Small intestine (tissue), 7 donors: ENCODE measurements at regions not wholly inside any gene's neighbourhood (a gene's known extent, or its start where the extent isn't known, plus 50 kb on each side); places are given as distances from the start of the nearest gene placed in this dataset.

ENCODE experiments used
- DNase-seq, 2 donors: peaks; one replicate each; pipeline versions ENCODE4 v3.0.0 to v3.0.0-alpha.2; 2013
- FAIRE-seq: peaks from 2 replicates; lab custom pipeline; 2012; peaks lifted over from hg19 to GRCh38; lab: Jason Lieb, UNC
- H3K27ac ChIP-seq, 3 donors: one replicate each; pipeline ENCODE4 v1.5.1; 2013; ENCODE audit warnings: low read length in 2 of 3, mild to moderate bottlenecking in 2 of 3, control low read depth in 1 of 3, inconsistent platforms in 1 of 3, low read depth in 1 of 3, moderate library complexity in 1 of 3
- H3K27me3 ChIP-seq, 3 donors: one replicate each; pipeline ENCODE4 v1.6.1; 2013; ENCODE audit warnings: low read length in 3 of 3, inconsistent platforms in 1 of 3; ENCODE audit not compliant: control insufficient read depth in 3 of 3, insufficient read depth in 3 of 3
- H3K36me3 ChIP-seq, 3 donors: one replicate each; pipeline ENCODE4 v1.6.1; 2013; ENCODE audit warnings: low read length in 3 of 3, inconsistent platforms in 1 of 3, low read depth in 1 of 3, mild to moderate bottlenecking in 1 of 3, moderate library complexity in 1 of 3; ENCODE audit not compliant: control insufficient read depth in 3 of 3, insufficient read depth in 2 of 3
- H3K4me1 ChIP-seq, 3 donors: one replicate each; pipeline ENCODE4 v1.6.1; 2013; ENCODE audit warnings: low read length in 2 of 3, inconsistent platforms in 1 of 3, low read depth in 1 of 3, mild to moderate bottlenecking in 1 of 3, moderate library complexity in 1 of 3; ENCODE audit not compliant: control insufficient read depth in 3 of 3, insufficient read depth in 2 of 3
- H3K4me3 ChIP-seq, 3 donors: one replicate each; pipeline ENCODE4 v1.5.1; 2013; ENCODE audit warnings: low read length in 3 of 3, control low read depth in 1 of 3, inconsistent platforms in 1 of 3, low read depth in 1 of 3, mild to moderate bottlenecking in 1 of 3, moderate library complexity in 1 of 3
- H3K9me3 ChIP-seq, 2 donors: one replicate each; pipeline ENCODE4 v1.6.1; 2013; ENCODE audit warnings: low read depth in 1 of 2, low read length in 1 of 2; ENCODE audit not compliant: control insufficient read depth in 2 of 2, insufficient read depth in 1 of 2
- WGBS, 3 donors: extraction: QIAGEN DNeasy Blood & Tissue Kit; methylation state at CpG; one replicate each; pipeline ENCODE4 v1.1.7; 2013; 5-methylcytosine and 5-hydroxymethylcytosine counted together
- donor health status: healthy with polysubstance abuse.
- donor health status: control.
- donor health status: control.
- donor health status: Bipolar disorder and iron deficiency.
- donor health status: healthy.

DNA sequence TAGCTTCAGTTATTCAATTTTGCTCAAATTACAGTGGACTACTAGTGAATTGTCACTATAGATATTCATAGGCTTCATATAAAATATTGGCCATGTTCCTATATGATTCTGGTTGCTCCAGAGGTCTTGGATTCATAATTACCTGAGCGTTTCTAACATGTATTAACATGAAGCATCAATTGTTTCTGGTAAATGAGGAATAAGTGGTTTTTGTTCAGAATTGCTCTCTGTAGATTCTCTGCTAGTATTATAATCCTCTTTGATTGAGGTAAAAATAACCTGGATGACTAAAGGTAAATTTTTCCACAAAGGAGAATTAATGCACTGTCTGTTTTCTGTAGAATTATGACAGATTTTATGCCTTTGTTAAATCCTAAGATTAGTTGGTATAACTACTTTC, 258.1 kb upstream of the CNTN6 start:
- no peak for DNase-seq
- H3K36me3 ChIP-seq = no peaks in the 10 kb centered on the region
- no peak for FAIRE-seq
- H3K27ac ChIP-seq = no peak overlapping the region
- H3K4me3 ChIP-seq = no peak overlapping the region
- H3K4me1 ChIP-seq = no peaks in the 10 kb centered on the region
- peaks cover 3 to 7% of the 10 kb centered on the region in 2 donors for H3K9me3 ChIP-seq
- H3K27me3 ChIP-seq = no peaks in the 10 kb centered on the region
- 72 to 86% (median 83%) methylated on average over 1 of the region's 1 CpG for WGBS, 3 donors

DNA sequence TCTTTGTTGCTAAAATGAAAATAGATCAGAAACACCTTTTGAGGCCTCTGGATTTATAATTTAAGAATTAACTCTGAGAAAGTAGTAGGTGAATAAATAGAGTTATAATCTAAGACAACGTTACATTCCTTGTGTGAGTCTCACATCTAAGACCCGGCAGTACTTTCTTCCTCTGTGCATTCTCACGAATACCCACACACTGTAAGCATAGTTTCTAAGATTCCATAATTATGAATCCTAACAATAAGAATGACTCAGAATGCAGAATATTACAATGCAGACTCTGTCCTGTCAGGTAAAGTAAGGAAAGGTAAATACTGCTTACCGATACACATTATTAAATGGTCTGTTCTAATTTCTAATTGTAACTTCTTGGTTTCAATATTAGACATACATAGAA, 257.7 kb upstream of the CNTN6 start:
- Histone ChIP-seq H3K36me3 (no peaks in the 10 kb centered on the region), H3K27me3 (no peaks in the 10 kb centered on the region), H3K27ac (no peak overlapping the region), H3K4me3 (no peak overlapping the region), H3K4me1 (no peaks in the 10 kb centered on the region), H3K9me3 (peaks cover 2 to 4% of the 10 kb centered on the region in 2 donors)
- no peak for FAIRE-seq
- WGBS, 3 donors = 87 to 90% (median 88%) methylated on average over 4 of the region's 4 CpGs
- DNase-seq = no peak

DNA sequence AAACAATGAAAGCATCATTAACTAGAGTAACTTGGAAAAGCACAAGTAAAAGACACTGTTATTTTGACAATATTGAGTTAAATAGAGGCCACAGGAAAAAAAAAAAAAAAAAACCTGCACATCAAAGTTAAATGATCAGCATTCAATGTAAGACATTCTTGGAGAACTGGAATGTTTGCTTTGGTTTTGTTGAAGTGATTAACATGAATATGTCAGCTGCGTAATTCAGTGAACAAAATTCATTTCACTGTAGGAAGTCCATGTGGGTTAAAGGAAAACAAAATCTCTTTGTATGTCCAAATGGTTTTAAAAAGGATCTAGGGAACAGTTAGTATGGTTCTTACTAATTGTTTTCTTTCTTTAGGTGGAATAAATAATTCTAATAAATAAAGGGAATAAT, 252.8 kb upstream of the CNTN6 start:
- DNase-seq = no peak
- Histone ChIP-seq H3K27me3 (no peaks in the 10 kb centered on the region), H3K36me3 (no peaks in the 10 kb centered on the region), H3K4me1 (no peaks in the 10 kb centered on the region), H3K27ac (no peak overlapping the region), H3K9me3 (no peaks in the 10 kb centered on the region), H3K4me3 (no peak overlapping the region)
- no peak for FAIRE-seq
- 57 to 73% (median 57%) methylated on average over 1 of the region's 1 CpG for WGBS, 3 donors

DNA sequence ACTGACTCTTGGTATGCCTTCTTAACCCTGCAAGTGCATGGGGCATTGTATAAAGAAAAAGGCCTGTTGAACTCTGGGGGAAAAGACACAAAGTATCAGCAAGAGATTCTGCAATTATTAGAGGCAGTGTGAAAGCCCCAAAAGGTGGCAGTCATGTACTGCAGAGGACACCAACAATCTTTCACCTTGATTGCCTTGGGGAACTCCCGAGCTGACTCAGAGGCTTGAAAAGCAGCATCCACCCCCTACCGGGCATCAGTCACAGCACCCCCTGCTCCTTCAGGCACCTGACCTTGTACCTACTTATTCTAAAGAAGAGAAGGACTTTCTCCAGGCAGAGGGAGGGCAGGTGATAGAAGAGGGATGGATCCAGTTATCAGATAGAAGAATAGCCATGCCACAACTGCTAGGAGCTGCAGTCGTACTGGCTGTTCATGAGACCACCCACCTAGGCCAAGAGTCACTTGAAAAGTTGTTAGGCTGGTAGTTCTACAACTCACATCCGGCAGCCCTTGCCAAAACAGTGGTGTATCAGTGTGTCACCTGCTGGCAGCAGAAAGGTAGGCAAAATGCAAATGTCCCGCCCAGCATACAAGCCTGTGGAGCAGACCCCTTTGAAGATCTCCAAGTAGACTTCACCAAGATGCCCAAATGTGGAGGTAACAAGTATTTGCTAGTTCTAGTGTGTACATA, 241.6 kb upstream of the CNTN6 start:
- peaks cover 0 to 38% of the 10 kb centered on the region in 2 donors for H3K9me3 ChIP-seq
- no peaks in the 10 kb centered on the region for H3K4me1 ChIP-seq
- no peaks in the 10 kb centered on the region for H3K27me3 ChIP-seq
- FAIRE-seq = no peak
- no peak overlapping the region for H3K4me3 ChIP-seq
- H3K27ac ChIP-seq = no peak overlapping the region
- WGBS, 3 donors = 58 to 69% (median 58%) methylated on average over 5 of the region's 5 CpGs
- no peak for DNase-seq
- no peaks in the 10 kb centered on the region for H3K36me3 ChIP-seq

DNA sequence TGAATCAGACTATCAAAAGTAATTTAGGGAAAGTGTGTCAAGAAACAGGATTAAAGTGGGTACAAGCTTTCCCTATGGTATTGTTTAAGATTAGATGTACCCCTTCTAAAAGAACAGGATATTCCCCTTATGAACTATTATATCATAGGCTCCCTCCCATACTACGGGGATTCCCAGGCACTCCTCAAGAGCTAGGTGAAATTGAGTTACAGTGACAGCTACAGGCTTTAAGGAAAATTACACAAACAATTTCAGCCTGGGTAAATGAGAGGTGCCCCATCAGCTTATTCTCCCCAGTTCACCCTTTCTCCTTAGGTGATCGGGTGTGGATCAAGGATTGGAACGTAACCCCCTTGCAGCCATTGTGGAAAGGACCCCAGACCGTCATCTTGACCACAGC, 240.8 kb upstream of the CNTN6 start:
- no peaks in the 10 kb centered on the region for H3K4me1 ChIP-seq
- H3K9me3 ChIP-seq = peaks cover 0 to 34% of the 10 kb centered on the region in 2 donors
- FAIRE-seq (no peak), DNase-seq (no peak)
- H3K27me3 ChIP-seq = no peaks in the 10 kb centered on the region
- no peak overlapping the region for H3K4me3 ChIP-seq
- no peak overlapping the region for H3K27ac ChIP-seq
- 73 to 86% (median 73%) methylated on average over 4 of the region's 4 CpGs for WGBS, 3 donors
- no peaks in the 10 kb centered on the region for H3K36me3 ChIP-seq

DNA sequence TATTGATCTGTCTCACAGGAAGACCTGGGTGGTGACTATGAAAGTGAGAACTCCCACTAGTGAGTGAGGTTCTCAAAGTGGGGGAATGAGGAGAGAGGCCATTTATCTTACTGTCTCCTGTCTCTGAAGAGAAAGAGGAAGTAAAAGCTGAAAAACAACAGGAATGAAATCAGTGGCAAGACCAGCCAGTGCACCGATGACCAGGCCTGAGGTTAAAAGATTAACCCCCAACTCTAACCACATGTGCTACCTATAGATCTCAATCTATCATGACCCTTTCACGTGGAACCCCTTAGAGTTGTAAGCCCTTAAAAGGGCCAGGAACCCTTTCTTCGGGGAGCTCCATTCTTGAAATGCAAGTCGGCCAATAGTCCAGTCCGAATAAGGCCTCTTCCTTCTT, 239.3 kb upstream of the CNTN6 start:
- FAIRE-seq = no peak
- H3K9me3 ChIP-seq = peaks cover 0 to 38% of the 10 kb centered on the region in 2 donors
- H3K36me3 ChIP-seq = no peaks in the 10 kb centered on the region
- 74 to 81% (median 81%) methylated on average over 5 of the region's 5 CpGs for WGBS, 3 donors
- H3K4me3 ChIP-seq = no peak overlapping the region
- H3K27ac ChIP-seq = no peak overlapping the region
- no peak for DNase-seq
- no peaks in the 10 kb centered on the region for H3K4me1 ChIP-seq
- no peaks in the 10 kb centered on the region for H3K27me3 ChIP-seq

DNA sequence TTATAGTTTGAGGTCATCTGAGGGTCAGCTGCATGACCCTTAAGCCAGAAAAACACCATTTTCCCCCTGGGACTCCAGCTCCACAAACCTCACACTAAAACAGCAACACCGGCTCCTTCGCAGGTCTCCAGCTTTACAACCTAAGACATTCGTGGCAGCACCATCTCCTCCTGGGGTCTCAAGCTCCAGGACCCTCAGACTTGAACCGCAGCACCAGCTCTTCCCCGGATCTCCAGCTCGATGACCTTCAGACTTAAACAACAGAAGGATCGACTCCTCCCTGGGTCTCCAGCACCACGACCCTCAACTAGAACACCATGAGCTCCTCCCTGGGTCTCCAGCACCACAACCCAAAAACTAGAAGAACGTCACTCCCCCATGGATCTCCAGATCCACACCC, 233.7 kb upstream of the CNTN6 start:
- DNase-seq (no peak), FAIRE-seq (no peak)
- Histone ChIP-seq H3K9me3 (peaks cover 0 to 37% of the 10 kb centered on the region in 2 donors), H3K27ac (no peak overlapping the region), H3K4me1 (no peaks in the 10 kb centered on the region), H3K36me3 (no peaks in the 10 kb centered on the region), H3K27me3 (no peaks in the 10 kb centered on the region), H3K4me3 (no peak overlapping the region)
- WGBS, 3 donors = 85 to 90% (median 86%) methylated on average over 9 of the region's 9 CpGs

DNA sequence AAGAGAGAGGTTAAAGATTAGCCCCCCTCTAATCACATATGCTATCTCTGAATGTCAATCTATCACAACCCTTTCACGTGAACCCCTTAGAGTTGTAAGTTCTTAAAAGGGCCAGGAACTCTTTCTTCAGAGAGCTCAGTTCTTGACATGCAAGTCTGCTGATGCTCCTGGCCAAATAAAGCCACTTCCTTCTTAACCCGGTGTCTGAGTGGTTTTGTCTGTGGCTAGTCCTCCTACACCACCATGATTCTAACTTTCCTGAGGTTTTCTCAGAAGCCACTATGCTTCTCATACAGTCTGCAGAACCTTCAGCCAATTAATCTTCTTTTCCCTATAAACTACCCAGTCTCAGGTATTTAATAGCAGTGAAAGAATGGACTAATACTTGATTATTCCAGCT, 231.1 kb upstream of the CNTN6 start:
- WGBS, 3 donors = 63 to 67% (median 64%) methylated on average over 2 of the region's 2 CpGs
- no peak for FAIRE-seq
- DNase-seq = no peak
- no peaks in the 10 kb centered on the region for H3K4me1 ChIP-seq
- no peaks in the 10 kb centered on the region for H3K27me3 ChIP-seq
- no peak overlapping the region for H3K4me3 ChIP-seq
- H3K36me3 ChIP-seq = no peaks in the 10 kb centered on the region
- no peak overlapping the region for H3K27ac ChIP-seq
- H3K9me3 ChIP-seq = peaks cover 0 to 37% of the 10 kb centered on the region in 2 donors

DNA sequence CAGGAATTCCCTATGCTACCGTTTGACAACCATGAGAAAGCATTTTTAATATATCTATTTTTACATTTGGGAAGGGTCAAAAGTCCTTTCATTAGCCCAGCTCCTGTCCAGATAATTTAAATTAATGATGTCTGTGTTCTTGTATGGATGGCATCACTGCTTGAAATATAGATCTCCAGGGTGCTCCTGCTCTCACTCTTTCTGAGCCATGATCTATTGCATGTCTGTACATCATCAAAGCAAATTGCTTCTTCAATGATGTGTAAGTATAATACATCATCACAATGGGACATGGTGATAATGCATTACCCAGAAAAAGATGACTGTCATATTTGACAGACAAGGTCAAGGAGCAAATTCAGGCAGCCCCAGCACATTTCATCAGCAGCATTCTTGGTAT, 223.6 kb upstream of the CNTN6 start:
- FAIRE-seq (no peak), DNase-seq (no peak)
- Histone ChIP-seq H3K27ac (no peak overlapping the region), H3K9me3 (no peaks in the 10 kb centered on the region), H3K27me3 (no peaks in the 10 kb centered on the region), H3K36me3 (no peaks in the 10 kb centered on the region), H3K4me1 (no peaks in the 10 kb centered on the region), H3K4me3 (no peak overlapping the region)
- 41 to 59% (median 52%) methylated on average over 1 of the region's 1 CpG for WGBS, 3 donors
